Gastrocnemius medialis (tissue), 4 donors: ENCODE measurements at regions not wholly inside any gene's neighbourhood (a gene's known extent, or its start where the extent isn't known, plus 50 kb on each side); places are given as distances from the start of the nearest gene placed in this dataset.

Experiments used
- ATAC-seq, 2 donors: fragments of 150-250 bp; one replicate each; pipeline ENCODE4 v1.9.1; 2016
- DNase-seq, 2 donors: peaks; one replicate each; pipeline ENCODE4 v3.0.0-alpha.2; 2019
- H3K27ac ChIP-seq, 4 donors: fragments of 200-600 bp; sonication (generic); 1 replicate in 1 of 4; 2 replicates in 3 of 4; pipeline ENCODE4 v1.5.1; 2016 to 2018; ENCODE audit warnings: mild to moderate bottlenecking in 2 of 4, moderate library complexity in 1 of 4
- H3K27me3 ChIP-seq, 3 donors: fragments of 200-600 bp; sonication (generic) in 2 of 3; 1 replicate in 1 of 3; 2 replicates in 2 of 3; pipeline versions ENCODE4 v1.5.1 to v1.6.0; 2016 to 2019; ENCODE audit warnings: mild to moderate bottlenecking in 1 of 3, moderate library complexity in 1 of 3
- H3K36me3 ChIP-seq, 2 donors: fragments of 200-600 bp; sonication (generic) in 1 of 2; one replicate each; pipeline ENCODE4 v1.5.1; 2017 to 2018
- H3K4me1 ChIP-seq, 2 donors: fragments of 200-600 bp; sonication (generic) in 1 of 2; one replicate each; pipeline ENCODE4 v1.5.1; 2016 to 2017; ENCODE audit warnings: mild to moderate bottlenecking in 2 of 2
- H3K4me3 ChIP-seq, 4 donors: fragments of 200-600 bp; sonication (generic) in 3 of 4; 1 replicate in 1 of 4; 2 replicates in 3 of 4; pipeline ENCODE4 v1.5.1; 2016 to 2019; ENCODE audit warnings: mild to moderate bottlenecking in 2 of 4
- H3K9me3 ChIP-seq, 3 donors: fragments of 200-600 bp; sonication (generic) in 2 of 3; 1 replicate in 1 of 3; 2 replicates in 2 of 3; pipeline ENCODE4 v1.5.1; 2016 to 2019
- POLR2A ChIP-seq, 2 donors: fragments of 450-650 bp; IDR thresholded peaks; one replicate each; pipeline ENCODE4 v1.6.1; 2017; ENCODE audit warnings: antibody characterized with exemption in 2 of 2, mild to moderate bottlenecking in 2 of 2, moderate library complexity in 2 of 2
- in situ Hi-C, 4 donors: fragments of 200-750 bp; cut with MboI; loops; one replicate each; pipeline versions ENCODE4 v1.15.0 to v1.8.0; 2017; ENCODE audit warnings: low sequenced_read_pairs in 4 of 4
- intact Hi-C: fragments of 100-400 bp; cut with DNase I; formaldehyde crosslinking; loops from one replicate; pipeline ENCODE4 v1.15.1; 2023; ENCODE audit warnings: low total_unique reads
- TF ChIP-seq, protein P1 (sequence below), 5 experiments: fragments of 450-650 bp in 3 of 5; fragments of 200-600 bp in 2 of 5; sonication (generic) in 2 of 5; IDR thresholded peaks in 4 of 5; conservative IDR thresholded peaks in 1 of 5; 1 replicate in 4 of 5; 2 replicates in 1 of 5; pipeline ENCODE4 v1.5.1; 2016 to 2019; ENCODE audit warnings: antibody characterized with exemption in 5 of 5, mild to moderate bottlenecking in 3 of 5, moderate library complexity in 3 of 5

DNA sequence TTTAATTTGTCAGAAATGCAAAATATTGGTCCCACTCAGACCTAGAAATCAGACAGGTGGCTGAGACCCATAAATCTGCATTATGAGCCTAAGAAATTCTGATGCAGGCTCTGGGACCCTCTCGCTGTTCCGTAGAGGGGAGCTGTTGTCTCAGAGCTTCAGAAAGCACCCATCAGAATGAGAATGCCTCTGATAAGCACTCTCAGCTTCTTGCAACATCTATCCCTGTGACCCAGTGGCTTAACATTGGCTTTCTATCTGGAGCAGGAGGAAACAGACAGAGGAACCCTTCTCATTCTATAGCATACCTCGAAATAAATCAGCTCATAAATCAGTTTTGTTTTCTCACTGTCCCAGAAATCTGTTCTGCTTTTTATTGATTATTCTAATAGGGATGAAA is 184.6 kb upstream of the SP4 start:
- intact Hi-C loops (no loop called here), in situ Hi-C loops (no loop called here)
- Histone ChIP-seq H3K36me3 (no peaks in the 10 kb centered on the region), H3K4me3 (no peak overlapping the region), H3K27ac (no peak overlapping the region), H3K27me3 (peaks cover 0 to 7% (median 0%) of the 10 kb centered on the region in 3 donors), H3K9me3 (no peaks in the 10 kb centered on the region), H3K4me1 (no peaks in the 10 kb centered on the region)
- TF ChIP-seq, protein P1, sequence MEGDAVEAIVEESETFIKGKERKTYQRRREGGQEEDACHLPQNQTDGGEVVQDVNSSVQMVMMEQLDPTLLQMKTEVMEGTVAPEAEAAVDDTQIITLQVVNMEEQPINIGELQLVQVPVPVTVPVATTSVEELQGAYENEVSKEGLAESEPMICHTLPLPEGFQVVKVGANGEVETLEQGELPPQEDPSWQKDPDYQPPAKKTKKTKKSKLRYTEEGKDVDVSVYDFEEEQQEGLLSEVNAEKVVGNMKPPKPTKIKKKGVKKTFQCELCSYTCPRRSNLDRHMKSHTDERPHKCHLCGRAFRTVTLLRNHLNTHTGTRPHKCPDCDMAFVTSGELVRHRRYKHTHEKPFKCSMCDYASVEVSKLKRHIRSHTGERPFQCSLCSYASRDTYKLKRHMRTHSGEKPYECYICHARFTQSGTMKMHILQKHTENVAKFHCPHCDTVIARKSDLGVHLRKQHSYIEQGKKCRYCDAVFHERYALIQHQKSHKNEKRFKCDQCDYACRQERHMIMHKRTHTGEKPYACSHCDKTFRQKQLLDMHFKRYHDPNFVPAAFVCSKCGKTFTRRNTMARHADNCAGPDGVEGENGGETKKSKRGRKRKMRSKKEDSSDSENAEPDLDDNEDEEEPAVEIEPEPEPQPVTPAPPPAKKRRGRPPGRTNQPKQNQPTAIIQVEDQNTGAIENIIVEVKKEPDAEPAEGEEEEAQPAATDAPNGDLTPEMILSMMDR (IDR thresholded peaks at IDR 0.05 in 4 of 5, conservative IDR thresholded peaks at IDR 0.05 in 1 of 5): no peak
- TF ChIP-seq POLR2A (IDR thresholded peaks at IDR 0.05): no peak
- ATAC-seq: no peak
- no peak for DNase-seq

DNA sequence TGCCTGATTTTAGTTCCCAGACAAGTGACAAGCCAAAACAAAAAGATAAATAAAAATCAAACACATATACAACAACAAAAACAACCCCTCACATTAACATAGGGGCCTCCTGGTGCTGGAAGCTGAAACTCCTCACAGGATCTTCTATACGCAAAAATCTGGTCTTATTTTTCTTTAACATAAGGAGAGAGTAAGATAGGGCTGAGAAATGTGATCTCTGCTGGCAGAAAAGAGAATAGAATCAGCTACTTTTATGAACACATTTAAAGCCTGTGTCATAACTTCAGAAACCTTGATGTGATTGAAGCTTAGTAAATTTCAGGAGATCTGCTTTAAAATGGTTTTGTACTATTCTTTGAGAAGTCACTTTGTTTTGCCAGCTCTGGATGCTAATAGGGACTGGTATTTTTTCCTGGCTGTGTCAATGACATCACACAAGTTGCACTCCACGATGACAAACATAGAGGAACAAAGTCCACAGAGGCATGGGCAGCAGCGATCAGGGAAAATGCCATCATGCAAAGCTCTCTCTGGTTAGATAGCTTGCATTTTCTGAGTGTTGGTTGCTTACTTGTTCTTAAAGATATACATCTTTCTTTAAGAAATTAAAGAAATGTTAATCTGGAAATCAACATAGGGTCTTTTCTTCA is 176.6 kb upstream of the SP4 start:
- DNase-seq: no peak
- Histone ChIP-seq H3K9me3 (no peaks in the 10 kb centered on the region), H3K27me3 (peaks cover 43 to 52% (median 50%) of the 10 kb centered on the region in 3 donors), H3K4me1 (no peaks in the 10 kb centered on the region), H3K36me3 (no peaks in the 10 kb centered on the region), H3K4me3 (no peak overlapping the region), H3K27ac (no peak overlapping the region)
- ATAC-seq: no peak
- no peak for TF ChIP-seq POLR2A (IDR thresholded peaks at IDR 0.05)
- TF ChIP-seq, protein P1 (IDR thresholded peaks at IDR 0.05 in 4 of 5, conservative IDR thresholded peaks at IDR 0.05 in 1 of 5): no peak
- intact Hi-C loops: no loop called here
- in situ Hi-C loops: loop anchor here in 3 of 4 donors (10.0 to 25.0 kb wide), 2 partner anchors 254 to 261 kb away; no protein-coding TSS in a partner anchor

DNA sequence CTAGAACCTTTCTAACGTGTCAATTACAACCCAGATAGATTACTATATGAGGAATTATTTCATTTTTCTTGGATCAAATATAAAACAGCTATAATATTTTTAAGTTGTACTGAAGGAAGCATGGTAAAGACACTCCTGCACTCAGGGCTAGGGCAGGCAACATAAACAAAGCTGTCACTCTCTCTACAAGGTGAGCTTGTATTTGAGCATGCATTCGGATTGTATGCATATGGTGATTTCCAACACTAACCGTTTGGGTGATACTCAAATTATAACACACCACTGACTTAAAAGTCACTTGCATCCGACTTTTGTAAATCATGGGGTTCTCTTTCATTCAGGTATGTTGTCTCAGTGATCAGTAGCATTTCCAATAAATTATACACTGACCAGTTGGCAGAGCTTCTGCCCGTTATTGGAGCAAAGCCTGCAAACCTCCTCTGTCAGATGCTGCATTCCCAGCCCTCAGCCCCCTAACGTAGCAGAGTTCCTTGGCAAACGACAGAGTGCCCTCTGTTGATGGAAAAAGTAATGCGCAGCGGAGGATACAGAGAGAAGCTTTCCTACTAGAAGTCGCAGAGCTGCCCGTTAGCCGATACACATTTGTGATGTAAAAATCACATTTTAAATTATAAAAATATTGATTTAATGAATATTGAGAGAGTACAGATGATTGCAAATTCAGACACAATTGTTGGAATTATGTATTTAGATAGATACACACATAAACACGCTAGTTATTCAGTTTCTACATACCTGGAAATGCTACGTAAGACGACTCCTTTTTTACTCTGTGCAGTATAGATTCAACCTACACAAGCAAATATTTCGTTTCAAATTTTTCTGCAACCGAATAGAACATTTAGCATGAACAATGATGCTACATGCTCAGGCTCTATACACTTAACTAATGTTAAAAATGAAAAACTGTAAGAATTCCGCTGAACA is 173.9 kb upstream of the SP4 start:
- ATAC-seq (no peak), DNase-seq (no peak)
- TF ChIP-seq, protein P1 (IDR thresholded peaks at IDR 0.05 in 4 of 5, conservative IDR thresholded peaks at IDR 0.05 in 1 of 5): no peak
- TF ChIP-seq POLR2A (IDR thresholded peaks at IDR 0.05): no peak
- Histone ChIP-seq H3K4me3 (no peak overlapping the region), H3K4me1 (no peaks in the 10 kb centered on the region), H3K27me3 (peaks cover 43 to 52% (median 46%) of the 10 kb centered on the region in 3 donors), H3K36me3 (no peaks in the 10 kb centered on the region), H3K27ac (no peak overlapping the region), H3K9me3 (no peaks in the 10 kb centered on the region)
- in situ Hi-C loops: loop anchor here in 3 of 4 donors (10.0 to 25.0 kb wide), 2 partner anchors 251 to 258 kb away; no protein-coding TSS in a partner anchor
- intact Hi-C loops: no loop called here

DNA sequence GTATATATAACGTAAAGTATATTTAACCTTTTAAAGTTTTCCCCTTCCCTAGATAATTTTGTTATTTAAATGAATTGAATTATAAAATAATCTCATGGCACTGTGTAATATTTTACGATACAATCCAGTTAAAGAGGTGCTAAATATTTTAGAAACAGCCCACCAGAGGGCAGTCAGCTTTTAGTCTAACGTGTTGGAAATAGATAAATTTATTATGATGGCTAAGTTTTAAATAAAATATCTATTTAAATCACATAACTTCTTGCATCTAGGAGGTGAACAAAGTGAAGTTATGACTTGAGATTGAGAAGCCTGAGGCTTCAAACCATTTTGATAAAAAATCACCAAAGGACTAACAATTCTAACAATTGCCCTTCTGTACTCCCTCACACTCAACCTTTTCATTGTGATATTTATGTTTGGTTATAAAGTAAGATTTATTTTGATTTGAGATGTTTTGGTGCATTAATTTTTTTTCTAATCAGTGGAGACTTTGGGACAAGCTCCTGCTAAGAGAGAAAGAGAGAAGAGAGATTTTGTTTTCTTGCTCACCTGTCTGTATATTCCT is 171.5 kb upstream of the SP4 start:
- no peaks in the 10 kb centered on the region for H3K4me1 ChIP-seq
- intact Hi-C loops (loop anchor here (2.0 kb wide), 1 partner anchor 250 kb away; no protein-coding TSS in a partner anchor), in situ Hi-C loops (loop anchor here in 3 of 4 donors (10.0 to 25.0 kb wide), 2 partner anchors 248 to 256 kb away; no protein-coding TSS in a partner anchor)
- no peak overlapping the region for H3K4me3 ChIP-seq
- no peak overlapping the region for H3K27ac ChIP-seq
- DNase-seq (no peak), ATAC-seq (no peak)
- no peak for TF ChIP-seq POLR2A (IDR thresholded peaks at IDR 0.05)
- TF ChIP-seq, protein P1 (IDR thresholded peaks at IDR 0.05 in 4 of 5, conservative IDR thresholded peaks at IDR 0.05 in 1 of 5): peak in 1 of 5 experiments; percentile 30
- no peaks in the 10 kb centered on the region for H3K9me3 ChIP-seq
- H3K27me3 ChIP-seq: peaks cover 39 to 41% (median 40%) of the 10 kb centered on the region in 3 donors
- no peaks in the 10 kb centered on the region for H3K36me3 ChIP-seq
